ENCODE measurements at regions not wholly inside any gene's neighbourhood (a gene's known extent, or its start where the extent isn't known, plus 50 kb on each side); places are given as distances from the start of the nearest gene placed in this dataset.

- no peaks in the 10 kb centered on the region for H3K9me1 ChIP-seq (ENCODE audit: control insufficient read depth, insufficient read depth, low read length)
- H4K20me1 ChIP-seq (replicated peaks; ENCODE audit: control insufficient read depth, insufficient read depth, low read length): no peaks in the 10 kb centered on the region
- no peak overlapping the region for H3K9ac ChIP-seq (ENCODE audit: insufficient read depth in 1 of 2, low read depth in 2 of 2, low read length in 2 of 2)
- H3K36me3 ChIP-seq (ENCODE audit: control insufficient read depth, insufficient read depth, low read length): no peaks in the 10 kb centered on the region
- H3K4me3 ChIP-seq: no peak overlapping the region
- in situ Hi-C loops (cut with MboI) (no loop called here), intact Hi-C loops (cut with micrococcal nuclease) (no loop called here)
- FAIRE-seq (no peak), ATAC-seq (no peak), DNase-seq (ENCODE audit: extremely low read depth in 1 of 4, low spot score in 3 of 4) (no peak)
- no TSS peak for BruUV-seq (replicated peaks)
- ChIA-PET CTCF (ENCODE audit: low intra/inter-chr PET ratio) (no interaction called here), POLR2A (no interaction called here)
- WGBS (ENCODE audit: insufficient coverage, low coverage, missing lambda C conversion rate): 0% methylated on average over 1 of the region's 1 CpG
- no peaks in the 10 kb centered on the region for H3K79me2 ChIP-seq (ENCODE audit: control insufficient read depth, insufficient read depth, low read length)
- H3K27me3 ChIP-seq (ENCODE audit: control insufficient read depth in 2 of 2, insufficient read depth in 2 of 2, low read length in 2 of 2): peaks cover 5 to 21% of the 10 kb centered on the region in 2 experiments; a peak in 3 of 5 replicates
- H2AFZ ChIP-seq (ENCODE audit: low read depth, low read length): no peak overlapping the region
- H3K4me2 ChIP-seq (ENCODE audit: insufficient read depth, low read length): no peak overlapping the region
- no peak overlapping the region for H3K27ac ChIP-seq (ENCODE audit: extremely low read depth, low read depth, low read length)
- H3K9me3 ChIP-seq (replicated peaks; ENCODE audit: control insufficient read depth, insufficient read depth, low read depth, low read length): no peaks in the 10 kb centered on the region
- no peaks in the 10 kb centered on the region for H3K4me1 ChIP-seq (replicated peaks in 1 of 2; ENCODE audit: control insufficient read depth in 2 of 2, insufficient read depth in 2 of 2, low read length in 2 of 2)
- TF ChIP-seq ZKSCAN3 (CRISPR knock-in tag; IDR thresholded peaks at IDR 0.05) (no peak), ZNF277 (CRISPR knock-in tag; IDR thresholded peaks at IDR 0.05; ENCODE audit: borderline replicate concordance) (no peak), RBFOX2 (IDR thresholded peaks at IDR 0.05; ENCODE audit: low read depth, low read length) (no peak), ESRRB (CRISPR knock-in tag; IDR thresholded peaks at IDR 0.05; ENCODE audit: borderline replicate concordance) (no peak), SMARCB1 (IDR thresholded peaks at IDR 0.05; ENCODE audit: insufficient read length, low read depth) (no peak), E2F3 (CRISPR knock-in tag; IDR thresholded peaks at IDR 0.05) (no peak), TEAD1 (CRISPR knock-in tag; IDR thresholded peaks at IDR 0.05) (no peak), MCM7 (IDR thresholded peaks at IDR 0.05) (no peak), U2AF2 (optimal IDR thresholded peaks at IDR 0.05; ENCODE audit: low read depth, low read length) (no peak), JUN (IDR thresholded peaks at IDR 0.05; ENCODE audit: borderline replicate concordance, low read depth, low read length) (no peak), JUN (CRISPR knock-in tag; IDR thresholded peaks at IDR 0.05; ENCODE audit: borderline replicate concordance) (no peak), SAP30 (IDR thresholded peaks at IDR 0.05; ENCODE audit: borderline replicate concordance, insufficient read depth, low read depth, low read length, poor library complexity, severe bottlenecking) (no peak), SAFB2 (IDR thresholded peaks at IDR 0.05; ENCODE audit: borderline replicate concordance, low read depth, low read length, severe bottlenecking) (no peak), HDAC2 (IDR thresholded peaks at IDR 0.05) (no peak), ZNF79 (CRISPR knock-in tag; IDR thresholded peaks at IDR 0.05; ENCODE audit: low read depth) (no peak), ZNF518B (CRISPR knock-in tag; IDR thresholded peaks at IDR 0.05) (no peak), MAX (CRISPR knock-in tag; IDR thresholded peaks at IDR 0.05) (no peak), ZNF395 (CRISPR knock-in tag; IDR thresholded peaks at IDR 0.05) (no peak)
Observed at GRCh38 chr2:2519381-2519780, 188.3 kb upstream of the MYT1L start.

Data from K562 (cell line).